ENCODE measurements at regions not wholly inside any gene's neighbourhood (a gene's known extent, or its start where the extent isn't known, plus 50 kb on each side); places are given as distances from the start of the nearest gene placed in this dataset.

DNA sequence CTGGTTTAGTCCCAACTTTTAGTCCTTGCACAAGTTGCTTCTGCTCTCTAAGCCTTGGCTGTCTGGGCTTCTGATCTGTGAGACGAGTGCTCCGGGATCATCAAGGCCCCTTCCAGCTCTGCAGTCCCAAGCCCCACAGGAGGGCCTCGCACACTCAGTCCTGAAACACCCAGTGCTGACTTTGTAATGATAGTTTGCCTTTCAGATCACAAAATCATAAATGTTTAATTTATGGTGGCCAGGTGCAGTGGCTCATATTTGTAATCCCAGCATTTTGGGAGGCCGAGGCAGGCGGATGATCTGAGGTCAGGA is 95.9 kb upstream of the SLC25A48 start (continued):
- TF ChIP-seq PRDM15 (CRISPR knock-in tag; IDR thresholded peaks at IDR 0.05) = no peak

DNA sequence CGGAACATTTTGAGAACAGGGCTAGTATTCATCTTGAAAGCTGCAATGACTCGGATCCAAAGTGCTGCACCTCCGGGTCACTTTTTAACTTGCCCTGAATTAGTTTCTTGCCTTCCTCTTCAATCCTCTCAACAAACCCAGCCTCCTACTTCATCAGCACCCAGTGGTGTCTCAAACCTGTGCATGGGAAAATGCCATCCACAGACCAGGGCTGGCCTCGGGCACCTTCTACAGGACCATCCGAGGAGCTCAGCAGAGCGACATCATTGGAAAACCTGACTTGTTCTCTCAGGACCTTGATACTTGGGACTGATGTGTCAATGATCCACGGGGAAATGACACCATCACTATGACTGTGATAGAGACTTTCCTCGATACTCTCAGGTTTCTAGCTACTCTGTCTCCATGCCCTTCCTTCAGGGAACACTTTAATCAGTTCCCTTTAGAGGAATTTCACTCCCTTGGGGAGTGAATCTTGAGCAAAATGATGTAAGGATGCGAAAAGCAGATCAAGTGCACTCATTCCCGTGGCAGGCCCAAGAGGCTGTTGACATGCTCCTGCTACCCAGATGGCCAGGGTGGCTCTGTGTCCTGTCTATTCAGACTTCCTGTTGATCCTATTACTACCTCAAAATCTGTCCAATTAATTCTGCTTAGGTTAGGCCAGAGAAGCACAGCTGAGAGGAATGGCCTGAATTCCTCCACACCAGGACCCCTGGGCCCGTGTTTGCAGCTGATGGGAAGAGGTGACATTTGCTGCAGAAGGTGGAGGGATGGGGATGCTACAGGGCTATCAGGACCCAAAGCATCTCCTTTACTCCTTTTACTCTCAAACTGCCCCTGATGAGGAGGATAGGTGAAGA is 96.5 kb upstream of the SLC25A48 start:
- ChIA-PET POLR2A (no interaction called here), SMC1A (ENCODE audit: uncharacterized antibody, unreplicated experiment) (no interaction called here), CTCF (no interaction called here), RAD21 (ENCODE audit: unreplicated experiment) (no interaction called here)
- no peaks in the 10 kb centered on the region for H3K4me1 ChIP-seq (ENCODE audit: control insufficient read depth, insufficient read depth, low read length)
- H3K4me3 ChIP-seq = no peak overlapping the region
- FAIRE-seq (no peak), DNase-seq (ENCODE audit: low read depth, low spot score) (no peak), ATAC-seq (no peak)
- no TSS peak for BruUV-seq (replicated peaks)
- H3K4me2 ChIP-seq (ENCODE audit: control insufficient read depth, insufficient read depth) = no peak overlapping the region
- H3K36me3 ChIP-seq (ENCODE audit: control insufficient read depth in 2 of 2, insufficient read depth in 2 of 2, low read length in 1 of 2) = no peaks in the 10 kb centered on the region
- H2AFZ ChIP-seq (ENCODE audit: control insufficient read depth, low read depth, low read length) = no peak overlapping the region
- no peaks in the 10 kb centered on the region; a peak in 1 of 4 replicates for H3K27me3 ChIP-seq (replicated peaks in 1 of 2; ENCODE audit: control insufficient read depth in 2 of 2, insufficient read depth in 2 of 2, low read length in 1 of 2)
- 27% methylated on average over 11 of the region's 11 CpGs for WGBS (ENCODE audit: insufficient coverage, insufficient replicate concordance, low lambda C conversion rate, missing lambda C conversion rate)
- in situ Hi-C loops (cut with MboI) = no loop called here
- no peaks in the 10 kb centered on the region for H3K79me2 ChIP-seq (ENCODE audit: control insufficient read depth, insufficient read depth, low read length)
- no peaks in the 10 kb centered on the region for H3K9me3 ChIP-seq (replicated peaks; ENCODE audit: control insufficient read depth, insufficient read depth, low read length)
- TF ChIP-seq SIN3A (IDR thresholded peaks at IDR 0.05; ENCODE audit: low read depth, low read length) (no peak), CEBPB (IDR thresholded peaks at IDR 0.05; ENCODE audit: borderline replicate concordance in 1 of 2, low read depth in 2 of 2, low read length in 2 of 2) (no peak), NBN (IDR thresholded peaks at IDR 0.05) (no peak), CTCF (IDR thresholded peaks at IDR 0.05 in 2 of 3, conservative IDR thresholded peaks at IDR 0.05 in 1 of 3; ENCODE audit: control insufficient read depth in 2 of 3, extremely low read depth in 1 of 3, insufficient read depth in 1 of 3, low read depth in 3 of 3, low read length in 3 of 3) (no peak), PAX5 (IDR thresholded peaks at IDR 0.05; ENCODE audit: borderline replicate concordance, low read depth, low read length) (no peak), RCOR1 (conservative IDR thresholded peaks at IDR 0.05; ENCODE audit: low read depth, low read length) (no peak), CUX1 (IDR thresholded peaks at IDR 0.05; ENCODE audit: insufficient replicate concordance, low read depth, low read length) (no peak), ZNF24 (IDR thresholded peaks at IDR 0.05) (no peak), GABPA (IDR thresholded peaks at IDR 0.05; ENCODE audit: low read depth) (no peak), EP300 (IDR thresholded peaks at IDR 0.05; ENCODE audit: borderline replicate concordance in 1 of 2, control insufficient read depth in 1 of 2, low read depth in 2 of 2, low read length in 2 of 2) (no peak)
- no peak overlapping the region for H3K27ac ChIP-seq (ENCODE audit: control insufficient read depth, insufficient read depth)
- H4K20me1 ChIP-seq (ENCODE audit: control insufficient read depth, insufficient read depth) = no peaks in the 10 kb centered on the region
- H3K9ac ChIP-seq (ENCODE audit: control insufficient read depth, insufficient read depth, low read length) = no peak overlapping the region
- intact Hi-C loops (cut with micrococcal nuclease; ENCODE audit: unreplicated experiment) = no loop called here

Data from GM12878 (cell line).